ENCODE measurements at regions not wholly inside any gene's neighbourhood (a gene's known extent, or its start where the extent isn't known, plus 50 kb on each side); places are given as distances from the start of the nearest gene placed in this dataset.

DNA sequence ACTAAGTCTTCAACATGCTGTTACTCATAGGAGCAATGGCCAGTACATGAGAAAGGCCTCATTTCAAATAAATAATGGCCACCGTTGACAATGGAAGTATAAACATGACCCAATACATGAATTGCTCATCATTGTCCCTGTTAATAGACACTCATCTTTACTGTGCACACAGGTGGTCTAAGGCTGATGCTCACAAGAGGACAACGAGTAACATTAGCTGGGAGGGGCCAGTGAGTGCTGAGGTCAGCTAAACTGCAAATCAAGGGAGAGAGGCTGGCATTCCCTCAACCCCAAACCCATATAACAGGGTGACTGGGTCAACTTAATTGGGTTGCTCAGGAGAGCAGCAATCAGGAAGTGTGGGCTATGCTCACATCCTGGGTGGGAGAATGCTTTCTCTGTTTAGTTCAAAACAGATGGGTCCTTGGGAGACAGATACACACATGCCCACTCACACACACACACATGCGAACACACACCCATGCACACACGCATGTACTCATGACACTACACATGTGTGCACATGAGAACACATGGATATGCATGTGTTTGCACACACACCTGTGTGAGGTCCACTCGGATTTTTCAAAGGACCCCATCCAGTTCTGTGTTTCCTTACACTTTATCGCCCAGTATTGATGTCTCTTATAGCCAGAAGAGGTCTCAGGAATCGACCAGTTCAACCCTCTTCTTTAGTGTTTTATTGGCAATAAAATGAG, 172.0 kb downstream of the INHBB start:
- peaks cover 0 to 5% of the 10 kb centered on the region in 2 experiments; a peak in 2 of 5 replicates for H3K4me1 ChIP-seq (replicated peaks in 1 of 2; ENCODE audit: control insufficient read depth in 2 of 2, insufficient read depth in 2 of 2, low read length in 2 of 2)
- no peaks in the 10 kb centered on the region for H3K79me2 ChIP-seq (ENCODE audit: control insufficient read depth, insufficient read depth, low read length)
- 3% methylated on average over 7 of the region's 7 CpGs for WGBS (ENCODE audit: insufficient coverage, low coverage, missing lambda C conversion rate)
- no peak overlapping the region for H3K4me2 ChIP-seq (ENCODE audit: insufficient read depth, low read length)
- peaks cover 8 to 32% of the 10 kb centered on the region in 2 experiments; a peak in 3 of 5 replicates for H3K27me3 ChIP-seq (ENCODE audit: control insufficient read depth in 2 of 2, insufficient read depth in 2 of 2, low read length in 2 of 2)
- no peak overlapping the region for H3K9ac ChIP-seq (ENCODE audit: insufficient read depth in 1 of 2, low read depth in 2 of 2, low read length in 2 of 2)
- no peak overlapping the region for H2AFZ ChIP-seq (ENCODE audit: low read depth, low read length)
- no peak overlapping the region for H3K27ac ChIP-seq (ENCODE audit: extremely low read depth, low read depth, low read length)
- no peak overlapping the region for H3K4me3 ChIP-seq
- no TSS peak for BruUV-seq (replicated peaks)
- DNase-seq (ENCODE audit: extremely low read depth in 1 of 4, low spot score in 3 of 4) (no peak), ATAC-seq (no peak), FAIRE-seq (no peak)
- H4K20me1 ChIP-seq (replicated peaks; ENCODE audit: control insufficient read depth, insufficient read depth, low read length), result no peaks in the 10 kb centered on the region
- H3K9me1 ChIP-seq (ENCODE audit: control insufficient read depth, insufficient read depth, low read length), result no peaks in the 10 kb centered on the region
- in situ Hi-C loops (cut with MboI), result no loop called here
- CTCF ChIA-PET (ENCODE audit: low intra/inter-chr PET ratio), result no interaction called here
- intact Hi-C loops (cut with micrococcal nuclease), result no loop called here
- TF ChIP-seq MEIS2 (IDR thresholded peaks at IDR 0.05; ENCODE audit: partially characterized antibody), result no peak
- TF ChIP-seq NFYB (IDR thresholded peaks at IDR 0.05; ENCODE audit: extremely low read depth, insufficient read length), result no peak
- no peak for TF ChIP-seq NR2F6 (CRISPR knock-in tag; IDR thresholded peaks at IDR 0.05)
- TF ChIP-seq, protein P1, sequence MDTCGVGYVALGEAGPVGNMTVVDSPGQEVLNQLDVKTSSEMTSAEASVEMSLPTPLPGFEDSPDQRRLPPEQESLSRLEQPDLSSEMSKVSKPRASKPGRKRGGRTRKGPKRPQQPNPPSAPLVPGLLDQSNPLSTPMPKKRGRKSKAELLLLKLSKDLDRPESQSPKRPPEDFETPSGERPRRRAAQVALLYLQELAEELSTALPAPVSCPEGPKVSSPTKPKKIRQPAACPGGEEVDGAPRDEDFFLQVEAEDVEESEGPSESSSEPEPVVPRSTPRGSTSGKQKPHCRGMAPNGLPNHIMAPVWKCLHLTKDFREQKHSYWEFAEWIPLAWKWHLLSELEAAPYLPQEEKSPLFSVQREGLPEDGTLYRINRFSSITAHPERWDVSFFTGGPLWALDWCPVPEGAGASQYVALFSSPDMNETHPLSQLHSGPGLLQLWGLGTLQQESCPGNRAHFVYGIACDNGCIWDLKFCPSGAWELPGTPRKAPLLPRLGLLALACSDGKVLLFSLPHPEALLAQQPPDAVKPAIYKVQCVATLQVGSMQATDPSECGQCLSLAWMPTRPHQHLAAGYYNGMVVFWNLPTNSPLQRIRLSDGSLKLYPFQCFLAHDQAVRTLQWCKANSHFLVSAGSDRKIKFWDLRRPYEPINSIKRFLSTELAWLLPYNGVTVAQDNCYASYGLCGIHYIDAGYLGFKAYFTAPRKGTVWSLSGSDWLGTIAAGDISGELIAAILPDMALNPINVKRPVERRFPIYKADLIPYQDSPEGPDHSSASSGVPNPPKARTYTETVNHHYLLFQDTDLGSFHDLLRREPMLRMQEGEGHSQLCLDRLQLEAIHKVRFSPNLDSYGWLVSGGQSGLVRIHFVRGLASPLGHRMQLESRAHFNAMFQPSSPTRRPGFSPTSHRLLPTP (IDR thresholded peaks at IDR 0.05; ENCODE audit: borderline replicate concordance, extremely low read depth, insufficient read length), result no peak
- TF ChIP-seq, protein P2, sequence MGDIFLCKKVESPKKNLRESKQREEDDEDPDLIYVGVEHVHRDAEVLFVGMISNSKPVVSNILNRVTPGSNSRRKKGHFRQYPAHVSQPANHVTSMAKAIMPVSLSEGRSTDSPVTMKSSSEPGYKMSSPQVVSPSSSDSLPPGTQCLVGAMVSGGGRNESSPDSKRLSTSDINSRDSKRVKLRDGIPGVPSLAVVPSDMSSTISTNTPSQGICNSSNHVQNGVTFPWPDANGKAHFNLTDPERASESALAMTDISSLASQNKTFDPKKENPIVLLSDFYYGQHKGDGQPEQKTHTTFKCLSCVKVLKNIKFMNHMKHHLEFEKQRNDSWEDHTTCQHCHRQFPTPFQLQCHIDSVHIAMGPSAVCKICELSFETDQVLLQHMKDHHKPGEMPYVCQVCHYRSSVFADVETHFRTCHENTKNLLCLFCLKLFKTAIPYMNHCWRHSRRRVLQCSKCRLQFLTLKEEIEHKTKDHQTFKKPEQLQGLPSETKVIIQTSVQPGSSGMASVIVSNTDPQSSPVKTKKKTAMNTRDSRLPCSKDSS (IDR thresholded peaks at IDR 0.05; ENCODE audit: low read depth, partially characterized antibody), result no peak
- TF ChIP-seq, protein P3, sequence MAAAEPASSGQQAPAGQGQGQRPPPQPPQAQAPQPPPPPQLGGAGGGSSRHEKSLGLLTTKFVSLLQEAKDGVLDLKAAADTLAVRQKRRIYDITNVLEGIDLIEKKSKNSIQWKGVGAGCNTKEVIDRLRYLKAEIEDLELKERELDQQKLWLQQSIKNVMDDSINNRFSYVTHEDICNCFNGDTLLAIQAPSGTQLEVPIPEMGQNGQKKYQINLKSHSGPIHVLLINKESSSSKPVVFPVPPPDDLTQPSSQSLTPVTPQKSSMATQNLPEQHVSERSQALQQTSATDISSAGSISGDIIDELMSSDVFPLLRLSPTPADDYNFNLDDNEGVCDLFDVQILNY (CRISPR knock-in tag; IDR thresholded peaks at IDR 0.05), result no peak
- TF ChIP-seq CBX3 (IDR thresholded peaks at IDR 0.05; ENCODE audit: borderline replicate concordance in 1 of 2, low read length in 2 of 2), result no peak
- no peak for TF ChIP-seq KDM5B (IDR thresholded peaks at IDR 0.05; ENCODE audit: insufficient replicate concordance, low read depth, low read length)
- no peak for TF ChIP-seq KLF13 (tag; IDR thresholded peaks at IDR 0.05; ENCODE audit: borderline replicate concordance, low read depth)
- TF ChIP-seq ZNF165 (CRISPR knock-in tag; IDR thresholded peaks at IDR 0.05; ENCODE audit: borderline replicate concordance), result no peak
- TF ChIP-seq ILF3 (IDR thresholded peaks at IDR 0.05; ENCODE audit: borderline replicate concordance), result no peak
- no peak for TF ChIP-seq PHTF2 (CRISPR knock-in tag; IDR thresholded peaks at IDR 0.05)
- TF ChIP-seq HNRNPL (IDR thresholded peaks at IDR 0.05; ENCODE audit: low read depth, low read length), result no peak
- no peak for TF ChIP-seq MECOM (CRISPR knock-in tag; IDR thresholded peaks at IDR 0.05)
- TF ChIP-seq JUNB (CRISPR knock-in tag; conservative IDR thresholded peaks at IDR 0.05), result no peak
- POLR2A ChIA-PET, result no interaction called here
- no peaks in the 10 kb centered on the region for H3K36me3 ChIP-seq (ENCODE audit: control insufficient read depth, insufficient read depth, low read length)
- H3K9me3 ChIP-seq (replicated peaks; ENCODE audit: control insufficient read depth, insufficient read depth, low read depth, low read length), result no peaks in the 10 kb centered on the region
